ENCODE measurements at regions not wholly inside any gene's neighbourhood (a gene's known extent, or its start where the extent isn't known, plus 50 kb on each side); places are given as distances from the start of the nearest gene placed in this dataset.

GRCh38 chr6:108734271-108734922, 113.8 kb upstream of the ARMC2 start:
- DNase-seq: no peak

GRCh38 chr6:108735310-108736001, 112.8 kb upstream of the ARMC2 start:
- DNase-seq: no peak

- DNase-seq: no peak
These were observed 112.2 kb upstream of the ARMC2 start for GRCh38 chr6:108736002-108736361.

- no peak for DNase-seq
These were observed 111.4 kb upstream of the ARMC2 start for GRCh38 chr6:108736832-108737231.

- DNase-seq: no peak
These were observed 110.4 kb upstream of the ARMC2 start for GRCh38 chr6:108737594-108738546.

- DNase-seq: no peak
These were observed 109.4 kb upstream of the ARMC2 start for GRCh38 chr6:108738684-108739416.

GRCh38 chr6:108739496-108740330, 108.5 kb upstream of the ARMC2 start:
- DNase-seq: no peak

GRCh38 chr6:108741331-108741989, 106.8 kb upstream of the ARMC2 start:
- no peak for DNase-seq

- no peak for DNase-seq
These were observed 106.2 kb upstream of the ARMC2 start for GRCh38 chr6:108742041-108742440.

- no peak for DNase-seq
These were observed 103.8 kb upstream of the ARMC2 start for GRCh38 chr6:108744244-108744972.

GRCh38 chr6:108744996-108745395, 103.2 kb upstream of the ARMC2 start:
- no peak for DNase-seq

- no peak for DNase-seq
These were observed 102.4 kb upstream of the ARMC2 start for GRCh38 chr6:108745664-108746336.

GRCh38 chr6:108746366-108746765, 101.9 kb upstream of the ARMC2 start:
- no peak for DNase-seq

GRCh38 chr6:108746836-108747575, 101.2 kb upstream of the ARMC2 start:
- no peak for DNase-seq

GRCh38 chr6:108748055-108748454, 100.2 kb upstream of the ARMC2 start:
- DNase-seq: no peak

- no peak for DNase-seq
These were observed 99.3 kb upstream of the ARMC2 start for GRCh38 chr6:108748959-108749358.

- DNase-seq: no peak
These were observed 97.4 kb upstream of the ARMC2 start for GRCh38 chr6:108750801-108751200.

GRCh38 chr6:108751282-108751681, 96.9 kb upstream of the ARMC2 start:
- no peak for DNase-seq

Measured in retina (tissue), 1 donor.